CD4-positive, alpha-beta T cell (primary cell): ENCODE measurements at regions not wholly inside any gene's neighbourhood (a gene's known extent, or its start where the extent isn't known, plus 50 kb on each side); places are given as distances from the start of the nearest gene placed in this dataset.

Source experiments
- ATAC-seq: fragments of 200-7000 bp; cut with Tn5 transposase; one replicate; pipeline ENCODE4 v1.10.0; 2022; ENCODE audit warnings: mild to moderate bottlenecking; ENCODE audit not compliant: poor library complexity
- CTCF ChIA-PET: fragments of 350-600 bp; sonication (Branson Sonifier 250); formaldehyde crosslinking; loops from one replicate; lab custom pipeline; 2021; ENCODE audit warnings: antibody characterized with exemption, inconsistent platforms; lab: Charles Lee
- POLR2A ChIA-PET: fragments of 350-600 bp; sonication (Branson Sonifier 250); formaldehyde crosslinking; loops from one replicate; lab custom pipeline; 2021; ENCODE audit warnings: antibody characterized with exemption, inconsistent platforms; lab: Charles Lee
- DNase-seq, 14 experiments: peaks; one replicate each; pipeline ENCODE4 v3.0.0-alpha.2; 2013 to 2020; ENCODE audit warnings: mixed read lengths in 2 of 14
- H3K27ac ChIP-seq, 2 donors: one replicate each; pipeline versions ENCODE4 v1.5.1 to v1.7.0; 2013; ENCODE audit warnings: low read length in 2 of 2, low read depth in 1 of 2, mild to moderate bottlenecking in 1 of 2
- H3K27me3 ChIP-seq, 2 experiments: 1 replicate in 1 of 2; 2 replicates in 1 of 2; pipeline versions ENCODE4 v1.6.1 to v1.7.0; 2013; ENCODE audit warnings: low read length in 2 of 2, control low read depth in 1 of 2, mild to moderate bottlenecking in 1 of 2, moderate library complexity in 1 of 2; ENCODE audit not compliant: insufficient read depth in 2 of 2, control insufficient read depth in 1 of 2
- H3K36me3 ChIP-seq: one replicate; pipeline ENCODE4 v1.6.1; 2013; ENCODE audit warnings: low read length, control low read depth; ENCODE audit not compliant: insufficient read depth
- H3K4me1 ChIP-seq: one replicate; pipeline ENCODE4 v1.6.1; 2013; ENCODE audit warnings: low read length, control low read depth; ENCODE audit not compliant: insufficient read depth
- H3K4me3 ChIP-seq: one replicate; pipeline ENCODE4 v1.5.1; 2013; ENCODE audit warnings: mild to moderate bottlenecking, low read length, moderate library complexity
- H3K9me3 ChIP-seq, 2 experiments: 1 replicate in 1 of 2; 2 replicates in 1 of 2; pipeline versions ENCODE4 v1.6.1 to v1.7.0; 2013; ENCODE audit warnings: low read length in 2 of 2, mild to moderate bottlenecking in 2 of 2, control low read depth in 1 of 2, moderate library complexity in 1 of 2; ENCODE audit not compliant: control insufficient read depth in 1 of 2, insufficient read depth in 1 of 2
- H3K27ac Mint-ChIP-seq: one replicate; pipeline ENCODE4 v1.8.0; 2020; ENCODE audit warnings: mixed read lengths
- H3K27me3 Mint-ChIP-seq: one replicate; pipeline ENCODE4 v1.8.0; 2021; ENCODE audit warnings: mixed read lengths
- H3K36me3 Mint-ChIP-seq: one replicate; pipeline ENCODE4 v1.8.0; 2021; ENCODE audit warnings: low read depth, mixed read lengths
- H3K4me1 Mint-ChIP-seq: one replicate; pipeline ENCODE4 v1.8.0; 2021; ENCODE audit warnings: low read depth, mixed read lengths
- H3K4me3 Mint-ChIP-seq: one replicate; pipeline ENCODE4 v1.8.0; 2020; ENCODE audit warnings: mild to moderate bottlenecking, mixed read lengths
- H3K9me3 Mint-ChIP-seq: one replicate; pipeline ENCODE4 v1.8.0; 2020; ENCODE audit warnings: mixed read lengths
- intact Hi-C, 2 experiments: fragments of 100-400 bp; cut with DNase I in 1 of 2; cut with micrococcal nuclease in 1 of 2; formaldehyde crosslinking; loops; one replicate each; pipeline versions ENCODE4 v1.15.1 to v1.9.0; 2023 to 2025; cut with DNase I, micrococcal nuclease
- TF ChIP-seq, protein P1 (sequence below): fragments of 200-600 bp; IDR thresholded peaks from one replicate; pipeline ENCODE4 v1.8.0; 2022; ENCODE audit warnings: antibody characterized with exemption, mild to moderate bottlenecking

DNA sequence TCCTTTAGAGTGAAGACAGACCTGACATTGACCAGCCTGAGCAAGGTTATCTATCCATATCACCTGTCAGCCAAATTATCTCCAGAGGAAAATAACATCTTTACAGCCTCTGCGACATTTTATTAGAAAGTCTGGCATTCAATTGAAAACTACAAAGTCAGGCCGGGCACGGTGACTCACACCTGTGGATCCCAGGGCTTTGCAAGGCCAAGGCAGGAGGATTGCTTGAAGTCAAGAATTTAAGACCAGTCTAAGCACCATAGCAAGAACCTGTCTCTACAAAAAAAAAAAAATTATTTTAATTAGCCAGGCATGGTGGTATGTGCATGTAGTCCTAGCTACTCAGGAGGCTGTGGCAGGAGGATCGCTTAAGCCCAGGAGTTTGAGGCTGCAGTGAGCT, 141.6 kb downstream of the RCN1 start:
- no peaks in the 10 kb centered on the region for H3K9me3 Mint-ChIP-seq
- no peak overlapping the region for H3K27ac ChIP-seq
- H3K27me3 Mint-ChIP-seq = peaks cover 21% of the 10 kb centered on the region
- no peaks in the 10 kb centered on the region for H3K36me3 Mint-ChIP-seq
- no peaks in the 10 kb centered on the region for H3K4me1 Mint-ChIP-seq
- H3K27ac Mint-ChIP-seq = no peak overlapping the region
- POLR2A ChIA-PET = no interaction called here
- no peaks in the 10 kb centered on the region for H3K4me1 ChIP-seq
- no peak overlapping the region for H3K4me3 Mint-ChIP-seq
- CTCF ChIA-PET = no interaction called here
- ATAC-seq (no peak), DNase-seq (no peak)
- no peaks in the 10 kb centered on the region for H3K9me3 ChIP-seq
- intact Hi-C loops = no loop called here
- TF ChIP-seq, protein P1, sequence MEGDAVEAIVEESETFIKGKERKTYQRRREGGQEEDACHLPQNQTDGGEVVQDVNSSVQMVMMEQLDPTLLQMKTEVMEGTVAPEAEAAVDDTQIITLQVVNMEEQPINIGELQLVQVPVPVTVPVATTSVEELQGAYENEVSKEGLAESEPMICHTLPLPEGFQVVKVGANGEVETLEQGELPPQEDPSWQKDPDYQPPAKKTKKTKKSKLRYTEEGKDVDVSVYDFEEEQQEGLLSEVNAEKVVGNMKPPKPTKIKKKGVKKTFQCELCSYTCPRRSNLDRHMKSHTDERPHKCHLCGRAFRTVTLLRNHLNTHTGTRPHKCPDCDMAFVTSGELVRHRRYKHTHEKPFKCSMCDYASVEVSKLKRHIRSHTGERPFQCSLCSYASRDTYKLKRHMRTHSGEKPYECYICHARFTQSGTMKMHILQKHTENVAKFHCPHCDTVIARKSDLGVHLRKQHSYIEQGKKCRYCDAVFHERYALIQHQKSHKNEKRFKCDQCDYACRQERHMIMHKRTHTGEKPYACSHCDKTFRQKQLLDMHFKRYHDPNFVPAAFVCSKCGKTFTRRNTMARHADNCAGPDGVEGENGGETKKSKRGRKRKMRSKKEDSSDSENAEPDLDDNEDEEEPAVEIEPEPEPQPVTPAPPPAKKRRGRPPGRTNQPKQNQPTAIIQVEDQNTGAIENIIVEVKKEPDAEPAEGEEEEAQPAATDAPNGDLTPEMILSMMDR = no peak
- H3K36me3 ChIP-seq = no peaks in the 10 kb centered on the region
- H3K27me3 ChIP-seq = peaks cover 0 to 6% of the 10 kb centered on the region in 2 experiments
- H3K4me3 ChIP-seq = no peak overlapping the region

DNA sequence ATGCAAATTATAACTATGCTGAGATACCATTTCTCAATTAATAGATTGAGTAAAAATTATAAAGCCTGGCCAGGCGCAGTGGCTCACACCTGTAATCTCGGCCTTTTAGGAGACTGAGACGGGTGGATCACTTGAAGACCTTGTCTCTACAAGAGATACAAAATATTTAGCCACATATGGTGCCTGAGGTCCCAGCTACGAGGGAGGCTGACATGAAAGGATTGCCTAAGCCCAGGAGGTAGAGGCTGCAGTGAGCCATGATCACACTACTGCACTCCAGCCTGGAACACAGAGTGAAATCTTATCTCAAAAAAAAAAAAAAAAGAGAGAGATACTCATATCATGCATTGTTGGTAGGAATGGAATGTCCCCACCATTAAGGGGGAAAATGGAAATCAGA, 142.4 kb downstream of the RCN1 start:
- POLR2A ChIA-PET = no interaction called here

DNA sequence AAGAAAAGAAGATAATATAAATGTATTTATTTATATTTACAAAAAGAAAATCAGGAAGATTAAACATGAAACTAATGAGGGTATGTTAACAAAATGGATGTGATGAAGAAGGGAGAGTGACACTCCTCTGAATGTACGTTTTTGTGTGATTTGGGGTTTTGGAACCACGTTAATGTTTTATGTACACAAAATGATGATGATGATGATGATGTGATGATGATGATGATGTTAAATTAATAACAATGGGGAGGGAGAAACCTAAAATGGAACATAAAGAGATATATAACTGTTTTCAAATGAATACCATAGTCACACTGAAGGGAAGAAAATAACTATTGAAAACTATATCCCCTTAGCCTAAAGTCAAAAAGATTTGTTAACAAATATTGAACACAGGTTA, 143.1 kb downstream of the RCN1 start:
- Mint-ChIP-seq H3K4me1 (no peaks in the 10 kb centered on the region), H3K36me3 (no peaks in the 10 kb centered on the region), H3K27me3 (peaks cover 25% of the 10 kb centered on the region), H3K4me3 (no peak overlapping the region), H3K27ac (no peak overlapping the region), H3K9me3 (no peaks in the 10 kb centered on the region)
- H3K27me3 ChIP-seq = peaks cover 4 to 6% of the 10 kb centered on the region in 2 experiments
- ChIA-PET POLR2A (no interaction called here), CTCF (no interaction called here)
- H3K36me3 ChIP-seq = no peaks in the 10 kb centered on the region
- intact Hi-C loops = no loop called here
- no peaks in the 10 kb centered on the region for H3K9me3 ChIP-seq
- no peak overlapping the region for H3K4me3 ChIP-seq
- no peak for DNase-seq
- no peaks in the 10 kb centered on the region for H3K4me1 ChIP-seq
- ATAC-seq = no peak
- H3K27ac ChIP-seq = no peak overlapping the region
- TF ChIP-seq, protein P1 = no peak

More for the DNA sequence above, 142.4 kb downstream of the RCN1 start:
- DNase-seq (no peak), ATAC-seq (no peak)
- Mint-ChIP-seq H3K9me3 (no peaks in the 10 kb centered on the region), H3K4me1 (no peaks in the 10 kb centered on the region), H3K4me3 (no peak overlapping the region), H3K27ac (no peak overlapping the region), H3K36me3 (no peaks in the 10 kb centered on the region), H3K27me3 (peaks cover 21% of the 10 kb centered on the region)
- TF ChIP-seq, protein P1 = no peak
- H3K27me3 ChIP-seq = peaks cover under 1 to 6% of the 10 kb centered on the region in 2 experiments
- intact Hi-C loops = no loop called here
- H3K27ac ChIP-seq = no peak overlapping the region
- CTCF ChIA-PET = no interaction called here
- H3K4me1 ChIP-seq = no peaks in the 10 kb centered on the region
- no peak overlapping the region for H3K4me3 ChIP-seq
- no peaks in the 10 kb centered on the region for H3K9me3 ChIP-seq
- no peaks in the 10 kb centered on the region for H3K36me3 ChIP-seq
